ENCODE measurements at regions not wholly inside any gene's neighbourhood (a gene's known extent, or its start where the extent isn't known, plus 50 kb on each side); places are given as distances from the start of the nearest gene placed in this dataset.
A peak's percentile ranks its signal among the peaks of the same experiment; 100 is the strongest.

- no peak for DNase-seq
- no peak for TF ChIP-seq CTCF (IDR thresholded peaks at IDR 0.05)
- no peak for TF ChIP-seq POLR2A (IDR thresholded peaks at IDR 0.05)
- H3K4me3 ChIP-seq: no peak overlapping the region
- no peaks in the 10 kb centered on the region for H3K4me1 ChIP-seq
- 65 to 73% (median 71%) methylated on average over 3 of the region's 3 CpGs for WGBS, 4 donors
- no peak for ATAC-seq
- H3K27me3 ChIP-seq: no peaks in the 10 kb centered on the region
- H3K36me3 ChIP-seq: no peaks in the 10 kb centered on the region
- intact Hi-C loops (cut with DNase I): no loop called here
- peaks cover 0 to 7% (median 0%) of the 10 kb centered on the region in 12 donors for H3K9me3 ChIP-seq
- H3K27ac ChIP-seq: no peak overlapping the region
Observed at GRCh38 chr3:102826636-102827035, 391.8 kb downstream of the ZPLD1 start.

DNA sequence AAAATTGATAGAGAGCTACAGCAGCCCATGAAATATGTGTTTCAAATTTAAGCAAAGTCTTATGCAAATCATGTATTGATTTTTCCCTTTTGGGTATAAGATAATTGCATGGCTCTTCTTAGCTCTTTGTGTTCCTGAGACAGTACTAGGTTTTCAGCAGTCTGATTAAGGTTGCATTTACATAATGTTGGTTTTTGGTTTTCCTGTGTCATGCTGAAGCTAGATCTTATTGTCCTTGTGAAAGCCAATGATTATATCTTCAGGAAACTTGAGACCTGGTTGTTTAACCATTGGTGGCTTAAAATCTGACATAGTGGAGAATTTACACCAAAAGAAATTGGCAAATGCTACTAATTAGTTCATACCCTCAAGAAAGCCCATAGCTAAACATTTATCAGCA lies 392.6 kb downstream of the ZPLD1 start:
- intact Hi-C loops (cut with DNase I): no loop called here
- Histone ChIP-seq H3K27me3 (no peaks in the 10 kb centered on the region), H3K27ac (no peak overlapping the region), H3K4me3 (no peak overlapping the region), H3K4me1 (no peaks in the 10 kb centered on the region), H3K9me3 (peaks cover 0 to 7% (median 0%) of the 10 kb centered on the region in 12 donors), H3K36me3 (no peaks in the 10 kb centered on the region)
- ATAC-seq (no peak), DNase-seq (no peak)
- no peak for TF ChIP-seq POLR2A (IDR thresholded peaks at IDR 0.05)
- TF ChIP-seq CTCF (IDR thresholded peaks at IDR 0.05): no peak

DNA sequence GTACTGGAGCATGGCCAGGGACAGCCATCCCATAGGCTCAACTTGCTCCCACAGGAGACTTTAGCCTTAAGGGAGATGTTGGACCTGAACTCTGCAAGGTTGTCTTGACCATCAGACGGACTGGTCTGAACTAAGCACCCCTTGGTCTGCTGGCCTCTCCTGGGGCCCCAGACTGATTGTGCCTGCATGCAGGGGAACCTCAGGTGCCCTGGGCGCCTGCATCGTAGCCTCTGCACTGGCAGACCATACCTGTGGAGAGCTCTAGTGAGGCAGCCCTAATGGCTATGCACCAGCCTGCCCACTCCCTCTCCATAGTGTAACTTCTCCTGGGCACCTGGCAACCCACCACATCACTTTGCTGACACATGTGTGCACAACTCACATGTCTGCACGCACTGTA lies 395.6 kb downstream of the ZPLD1 start:
- no peak overlapping the region for H3K4me3 ChIP-seq
- H3K9me3 ChIP-seq: peaks cover 0 to 4% (median 0%) of the 10 kb centered on the region in 12 donors
- TF ChIP-seq POLR2A (IDR thresholded peaks at IDR 0.05) (no peak), CTCF (IDR thresholded peaks at IDR 0.05) (no peak)
- ATAC-seq: no peak
- H3K27ac ChIP-seq: no peak overlapping the region
- H3K36me3 ChIP-seq: no peaks in the 10 kb centered on the region
- peak in 2 of 5 donors; percentile 12 to 44 for DNase-seq
- intact Hi-C loops (cut with DNase I): no loop called here
- no peaks in the 10 kb centered on the region for H3K4me1 ChIP-seq
- no peaks in the 10 kb centered on the region for H3K27me3 ChIP-seq
- 87 to 96% (median 91%) methylated on average over 3 to 4 of the region's 4 CpGs for WGBS, 4 donors

GRCh38 chr3:102841866-102842265 lies 407.1 kb downstream of the ZPLD1 start:
- H3K4me1 ChIP-seq: no peaks in the 10 kb centered on the region
- no peaks in the 10 kb centered on the region for H3K36me3 ChIP-seq
- no peak overlapping the region for H3K27ac ChIP-seq
- H3K9me3 ChIP-seq: peaks cover 0 to 12% (median 0%) of the 10 kb centered on the region in 12 donors
- DNase-seq: peak in 1 of 5 donors; percentile 18
- ATAC-seq: no peak
- TF ChIP-seq POLR2A (IDR thresholded peaks at IDR 0.05) (no peak), CTCF (IDR thresholded peaks at IDR 0.05) (no peak)
- no peaks in the 10 kb centered on the region for H3K27me3 ChIP-seq
- intact Hi-C loops (cut with DNase I): no loop called here
- WGBS, 4 donors: 70 to 100% (median 76%) methylated on average over 2 to 6 of the region's 6 CpGs
- H3K4me3 ChIP-seq: no peak overlapping the region
